H1 (cell line): ENCODE measurements at regions not wholly inside any gene's neighbourhood (a gene's known extent, or its start where the extent isn't known, plus 50 kb on each side); places are given as distances from the start of the nearest gene placed in this dataset.

Experiments used
- CTCF ChIA-PET: fragments of 300-600 bp; sonication (Branson Sonifier 250); formaldehyde crosslinking; loops from one replicate; lab custom pipeline; 2021; ENCODE audit not compliant: partially characterized antibody; lab: Charles Lee
- POLR2A ChIA-PET: fragments of 300-600 bp; sonication (Branson Sonifier 250); formaldehyde crosslinking; loops from one replicate; lab custom pipeline; 2021; ENCODE audit warnings: inconsistent platforms; ENCODE audit not compliant: partially characterized antibody; lab: Charles Lee
- DNase-seq, 2 experiments: peaks; one replicate each; pipeline versions ENCODE4 v3.0.0 to v3.0.0-alpha.2; 2010 to 2022; ENCODE audit warnings: low spot score in 2 of 2, low read depth in 1 of 2, mixed read lengths in 1 of 2
- FAIRE-seq: peaks from 2 replicates; lab custom pipeline; 2011; peaks lifted over from hg19 to GRCh38; lab: Jason Lieb, UNC
- H2AFZ ChIP-seq: 2 replicates; pipeline ENCODE4 v1.8.1; 2012; ENCODE audit warnings: low read length, inconsistent platforms
- H2AK5ac ChIP-seq: 2 replicates; pipeline ENCODE4 v1.6.1; 2013; ENCODE audit warnings: low read depth, low read length
- H2BK120ac ChIP-seq: replicated peaks from 2 replicates; pipeline ENCODE3; 2013; ENCODE audit warnings: low read depth, low read length, inconsistent platforms
- H2BK12ac ChIP-seq: 2 replicates; pipeline ENCODE4 v1.6.1; 2013; ENCODE audit warnings: low read depth, low read length
- H2BK15ac ChIP-seq: 2 replicates; pipeline ENCODE4 v1.6.1; 2013; ENCODE audit warnings: low read length
- H2BK20ac ChIP-seq: 2 replicates; pipeline ENCODE4 v1.6.1; 2013; ENCODE audit warnings: low read length
- H2BK5ac ChIP-seq: 2 replicates; pipeline ENCODE4 v1.6.1; 2013; ENCODE audit warnings: low read depth, low read length
- H3K14ac ChIP-seq: 2 replicates; pipeline ENCODE4 v1.6.1; 2013; ENCODE audit warnings: inconsistent platforms; ENCODE audit not compliant: insufficient read length
- H3K18ac ChIP-seq: 2 replicates; pipeline ENCODE4 v1.6.1; 2013; ENCODE audit warnings: low read length; ENCODE audit errors: extremely low read depth
- H3K23ac ChIP-seq: 2 replicates; pipeline ENCODE4 v1.6.1; 2013; ENCODE audit warnings: inconsistent platforms; ENCODE audit not compliant: insufficient read length
- H3K23me2 ChIP-seq: 2 replicates; pipeline ENCODE4 v1.6.1; 2013; ENCODE audit warnings: low read depth, low read length
- H3K27ac ChIP-seq: 2 replicates; pipeline ENCODE4 v1.6.1; 2011; ENCODE audit warnings: low read depth, low read length, inconsistent platforms
- H3K27me3 ChIP-seq, 4 experiments: replicated peaks in 1 of 4; 1 replicate in 1 of 4; 2 replicates in 3 of 4; pipeline versions ENCODE4 v1.6.1 to v1.8.1; 2011 to 2013; ENCODE audit warnings: low read length in 3 of 4, mild to moderate bottlenecking in 3 of 4, inconsistent platforms in 2 of 4, mixed read lengths in 2 of 4, moderate library complexity in 1 of 4; ENCODE audit not compliant: control insufficient read depth in 3 of 4, insufficient read depth in 3 of 4; ENCODE audit errors: extremely low read depth in 1 of 4
- H3K36me3 ChIP-seq, 4 experiments: 2 replicates each; pipeline versions ENCODE4 v1.6.1 to v1.8.1; 2011 to 2013; ENCODE audit warnings: mild to moderate bottlenecking in 4 of 4, low read length in 3 of 4, moderate library complexity in 2 of 4, control low read depth in 1 of 4, inconsistent platforms in 1 of 4; ENCODE audit not compliant: insufficient read depth in 4 of 4, control insufficient read depth in 2 of 4
- H3K4ac ChIP-seq: replicated peaks from 2 replicates; pipeline ENCODE3; 2013; ENCODE audit warnings: low read length, low read depth, mixed read lengths, inconsistent platforms; ENCODE audit not compliant: insufficient read length
- H3K4me1 ChIP-seq, 4 experiments: replicated peaks in 1 of 4; 1 replicate in 1 of 4; 2 replicates in 3 of 4; pipeline versions ENCODE4 v1.6.1 to v1.8.1; 2011 to 2013; ENCODE audit warnings: low read length in 3 of 4, inconsistent platforms in 2 of 4, mixed read lengths in 1 of 4; ENCODE audit not compliant: insufficient read depth in 4 of 4, control insufficient read depth in 3 of 4
- H3K4me2 ChIP-seq, 2 experiments: 2 replicates each; pipeline versions ENCODE4 v1.6.1 to v1.8.1; 2011 to 2013; ENCODE audit warnings: low read depth in 2 of 2, low read length in 2 of 2, control low read depth in 1 of 2, inconsistent platforms in 1 of 2, mild to moderate bottlenecking in 1 of 2; ENCODE audit not compliant: insufficient read depth in 1 of 2
- H3K4me3 ChIP-seq, 4 experiments: fragments of 200-600, 300-600 bp in 1 of 4; sonication (generic), shearing (Covaris generic), sonication (Bioruptor Twin) in 1 of 4; 2 replicates each; pipeline versions ENCODE4 v1.5.1 to v1.8.1; 2011 to 2016; ENCODE audit warnings: low read length in 4 of 4, low read depth in 3 of 4, control low read depth in 2 of 4, inconsistent platforms in 2 of 4, mild to moderate bottlenecking in 2 of 4, mixed read lengths in 1 of 4, moderate library complexity in 1 of 4; ENCODE audit not compliant: insufficient read depth in 2 of 4; ENCODE audit errors: extremely low read depth in 1 of 4
- H3K56ac ChIP-seq: replicated peaks from 2 replicates; pipeline ENCODE3; 2013; ENCODE audit warnings: low read depth, mild to moderate bottlenecking, mixed read lengths, low read length, inconsistent platforms; ENCODE audit not compliant: insufficient read length
- H3K79me1 ChIP-seq: 2 replicates; pipeline ENCODE4 v1.6.1; 2013; ENCODE audit warnings: low read depth, low read length, control low read depth
- H3K79me2 ChIP-seq, 2 experiments: 2 replicates each; pipeline versions ENCODE4 v1.6.1 to v1.8.1; 2012 to 2013; ENCODE audit warnings: low read length in 2 of 2, mild to moderate bottlenecking in 2 of 2, inconsistent platforms in 1 of 2; ENCODE audit not compliant: insufficient read depth in 2 of 2, control insufficient read depth in 1 of 2
- H3K9ac ChIP-seq, 4 experiments: replicated peaks in 1 of 4; 1 replicate in 1 of 4; 2 replicates in 3 of 4; pipeline versions ENCODE4 v1.6.1 to v1.8.1; 2011 to 2013; ENCODE audit warnings: low read depth in 3 of 4, low read length in 3 of 4, control low read depth in 2 of 4, mild to moderate bottlenecking in 2 of 4, moderate library complexity in 2 of 4, inconsistent platforms in 1 of 4; ENCODE audit errors: extremely low read depth in 1 of 4
- H3K9me3 ChIP-seq, 2 experiments: 2 replicates each; pipeline versions ENCODE4 v1.6.1 to v1.8.1; 2012 to 2013; ENCODE audit warnings: mild to moderate bottlenecking in 2 of 2, moderate library complexity in 2 of 2, control low read depth in 1 of 2, inconsistent platforms in 1 of 2, low read depth in 1 of 2, low read length in 1 of 2, mixed read lengths in 1 of 2; ENCODE audit not compliant: insufficient read depth in 2 of 2
- H4K20me1 ChIP-seq, 2 experiments: replicated peaks in 1 of 2; 2 replicates each; pipeline versions ENCODE3 to v1.8.1; 2011 to 2013; ENCODE audit warnings: inconsistent platforms in 2 of 2, low read length in 2 of 2, mild to moderate bottlenecking in 1 of 2; ENCODE audit not compliant: insufficient read depth in 2 of 2, control insufficient read depth in 1 of 2
- H4K5ac ChIP-seq: 2 replicates; pipeline ENCODE4 v1.6.1; 2013; ENCODE audit warnings: low read length, low read depth, mixed read lengths, inconsistent platforms; ENCODE audit not compliant: insufficient read length
- H4K8ac ChIP-seq: 2 replicates; pipeline ENCODE4 v1.8.0; 2013; ENCODE audit warnings: mild to moderate bottlenecking, moderate library complexity, low read length, inconsistent platforms; ENCODE audit not compliant: insufficient read depth; ENCODE audit errors: extremely low read depth
- H4K91ac ChIP-seq: replicated peaks from 2 replicates; pipeline ENCODE3; 2013; ENCODE audit warnings: low read length, mixed read lengths, inconsistent platforms; ENCODE audit not compliant: insufficient read length
- BACH1 ChIP-seq: IDR thresholded peaks from 2 replicates; pipeline ENCODE4 v1.6.1; 2012; ENCODE audit warnings: low read length, improper control_type of control experiment
- CBX8 ChIP-seq: fragments of 300-800, 300-1000 bp; sonication (generic); IDR thresholded peaks from 2 replicates; pipeline ENCODE4 v1.7.1; 2016; ENCODE audit warnings: low read depth, low read length, borderline replicate concordance
- CREB1 ChIP-seq: IDR thresholded peaks from 2 replicates; pipeline ENCODE4 v1.6.1; 2012; ENCODE audit warnings: inconsistent platforms
- RBBP5 ChIP-seq: IDR thresholded peaks from 2 replicates; pipeline ENCODE4 v1.7.1; 2012; ENCODE audit warnings: low read depth, mild to moderate bottlenecking, inconsistent platforms, low read length, moderate library complexity, borderline replicate concordance
- RXRA ChIP-seq: IDR thresholded peaks from 2 replicates; pipeline ENCODE4 v1.6.1; 2011; ENCODE audit warnings: low read depth, mild to moderate bottlenecking, low read length, moderate library complexity; ENCODE audit not compliant: insufficient read depth
- SAP30 ChIP-seq: fragments of 300-600 bp; sonication (generic); IDR thresholded peaks from 2 replicates; pipeline ENCODE4 v1.7.1; 2012; ENCODE audit warnings: low read length, moderate library complexity, mild to moderate bottlenecking, inconsistent platforms; ENCODE audit not compliant: insufficient read depth, insufficient replicate concordance
- SP1 ChIP-seq: IDR thresholded peaks from 2 replicates; pipeline ENCODE4 v1.6.1; 2011; ENCODE audit warnings: low read depth, low read length
- SP4 ChIP-seq: IDR thresholded peaks from 2 replicates; pipeline ENCODE4 v1.6.1; 2012; ENCODE audit warnings: low read length, inconsistent platforms
- SUZ12 ChIP-seq: fragments of 200-600 bp; sonication (generic); IDR thresholded peaks from 2 replicates; pipeline ENCODE4 v1.6.1; 2012; ENCODE audit warnings: mild to moderate bottlenecking, inconsistent platforms, low read length, moderate library complexity, mixed read lengths
- TAF7 ChIP-seq: optimal IDR thresholded peaks from 2 replicates; pipeline ENCODE3; 2011; ENCODE audit warnings: low read depth, mild to moderate bottlenecking, inconsistent platforms, low read length, moderate library complexity, borderline replicate concordance
- TCF12 ChIP-seq: IDR thresholded peaks from 2 replicates; pipeline ENCODE4 v1.6.1; 2011; ENCODE audit warnings: low read depth, mild to moderate bottlenecking, low read length
- YY1 ChIP-seq: IDR thresholded peaks from 2 replicates; pipeline ENCODE4 v1.6.1; 2011; ENCODE audit warnings: low read depth, mild to moderate bottlenecking, low read length
- WGBS, 2 experiments: shearing (Covaris generic) in 1 of 2; methylation state at CpG; one replicate each; pipeline versions ENCODE4 v1.1.6 to v1.1.7; 2013 to 2015; ENCODE audit warnings: low lambda C conversion rate in 2 of 2, mixed read lengths in 2 of 2, inconsistent platforms in 1 of 2, low coverage in 1 of 2, missing lambda C conversion rate in 1 of 2; ENCODE audit not compliant: insufficient replicate concordance in 2 of 2, insufficient coverage in 1 of 2, insufficient read length in 1 of 2; ENCODE audit errors: extremely low coverage in 1 of 2, missing lambda C conversion rate in 1 of 2; 5-methylcytosine and 5-hydroxymethylcytosine counted together

DNA sequence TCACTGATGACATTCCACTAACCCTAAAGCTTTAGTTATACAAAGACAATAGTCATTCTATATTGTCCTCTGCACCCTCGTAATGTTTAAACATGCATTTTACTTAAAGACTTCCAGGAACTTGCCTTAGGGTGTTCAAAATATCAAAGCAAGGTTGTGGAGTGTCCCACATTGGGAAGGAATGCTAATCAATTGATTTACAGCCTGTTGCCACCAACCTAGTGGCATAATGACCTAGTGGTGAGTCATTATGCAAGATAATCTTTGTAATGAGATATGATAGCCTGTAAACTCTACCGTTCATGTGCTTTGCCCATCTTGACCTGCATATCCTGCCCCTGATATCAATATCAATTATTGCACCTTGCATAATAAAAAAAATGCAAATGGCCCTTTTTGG lies 542.9 kb downstream of the CDH9 start:
- no peak overlapping the region for H3K14ac ChIP-seq
- no peaks in the 10 kb centered on the region for H3K27me3 ChIP-seq
- no peak overlapping the region for H2AFZ ChIP-seq
- no peak overlapping the region for H2BK20ac ChIP-seq
- H2BK15ac ChIP-seq, result no peak overlapping the region
- no peaks in the 10 kb centered on the region for H4K20me1 ChIP-seq
- H2BK5ac ChIP-seq, result no peak overlapping the region
- no peaks in the 10 kb centered on the region for H3K36me3 ChIP-seq
- POLR2A ChIA-PET, result no interaction called here
- no peak overlapping the region for H3K4me2 ChIP-seq
- H3K79me2 ChIP-seq, result no peaks in the 10 kb centered on the region
- FAIRE-seq (no peak), DNase-seq (no peak)
- H2AK5ac ChIP-seq, result no peak overlapping the region
- no peak overlapping the region for H3K56ac ChIP-seq
- H3K18ac ChIP-seq, result no peak overlapping the region
- H3K23me2 ChIP-seq, result no peaks in the 10 kb centered on the region
- H4K8ac ChIP-seq, result no peak overlapping the region
- no peak overlapping the region for H3K4ac ChIP-seq
- no peak overlapping the region for H3K27ac ChIP-seq
- CTCF ChIA-PET, result interaction anchor here (1.2 kb wide), 1 partner anchor 41 kb away, joined by 3 read pairs; no protein-coding TSS in a partner anchor
- H3K4me3 ChIP-seq, result no peak overlapping the region
- no peak overlapping the region for H3K9ac ChIP-seq
- H3K9me3 ChIP-seq, result peaks cover 5 to 15% of the 10 kb centered on the region in 2 experiments; a peak in 3 of 4 replicates
- H3K23ac ChIP-seq, result no peak overlapping the region
- H3K4me1 ChIP-seq, result no peaks in the 10 kb centered on the region
- no peak overlapping the region for H2BK12ac ChIP-seq
- H3K79me1 ChIP-seq, result no peaks in the 10 kb centered on the region
- no peak overlapping the region for H4K5ac ChIP-seq
- H2BK120ac ChIP-seq, result no peak overlapping the region
- 88% methylated on average over 2 of the region's 2 CpGs; no CpG with 5 or more reads in 1 of the 2 experiments for WGBS, 2 experiments
- H4K91ac ChIP-seq, result no peak overlapping the region
- TF ChIP-seq TAF7 (no peak), CREB1 (no peak), SP4 (no peak), TCF12 (no peak), RBBP5 (no peak), CBX8 (no peak), SAP30 (no peak), SP1 (no peak), YY1 (no peak), SUZ12 (no peak), BACH1 (no peak), RXRA (no peak)
